ENCODE measurements at regions not wholly inside any gene's neighbourhood (a gene's known extent, or its start where the extent isn't known, plus 50 kb on each side); places are given as distances from the start of the nearest gene placed in this dataset.

DNA sequence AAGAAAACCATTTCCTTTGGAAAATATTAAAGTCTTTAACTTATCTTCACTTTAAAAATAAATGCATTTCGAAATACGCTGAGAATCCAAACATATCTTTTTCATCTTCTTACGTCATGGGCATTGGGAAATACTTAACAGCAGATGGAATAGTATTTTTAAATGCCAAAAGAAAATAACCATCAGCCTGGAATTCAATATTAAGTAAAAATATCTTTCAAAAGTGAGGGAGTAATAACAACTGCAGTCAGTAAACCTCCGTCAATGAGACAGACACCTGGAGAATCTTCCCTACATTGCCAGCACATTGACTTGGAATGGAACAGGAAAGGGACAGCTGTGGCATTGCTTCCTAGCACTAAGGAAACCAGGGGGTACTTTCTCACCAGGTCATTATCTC, 290.4 kb upstream of the TNP1 start:
- DNase-seq (ENCODE audit: low read depth in 1 of 2, low spot score in 1 of 2), result no peak

- DNase-seq (ENCODE audit: low read depth in 1 of 2, low spot score in 1 of 2), result no peak
Measured at GRCh38 chr2:217149087-217149660, 289.3 kb upstream of the TNP1 start.

- no peak for DNase-seq (ENCODE audit: low read depth in 1 of 2, low spot score in 1 of 2)
Measured at GRCh38 chr2:217147818-217148217, 288.0 kb upstream of the TNP1 start.

DNA sequence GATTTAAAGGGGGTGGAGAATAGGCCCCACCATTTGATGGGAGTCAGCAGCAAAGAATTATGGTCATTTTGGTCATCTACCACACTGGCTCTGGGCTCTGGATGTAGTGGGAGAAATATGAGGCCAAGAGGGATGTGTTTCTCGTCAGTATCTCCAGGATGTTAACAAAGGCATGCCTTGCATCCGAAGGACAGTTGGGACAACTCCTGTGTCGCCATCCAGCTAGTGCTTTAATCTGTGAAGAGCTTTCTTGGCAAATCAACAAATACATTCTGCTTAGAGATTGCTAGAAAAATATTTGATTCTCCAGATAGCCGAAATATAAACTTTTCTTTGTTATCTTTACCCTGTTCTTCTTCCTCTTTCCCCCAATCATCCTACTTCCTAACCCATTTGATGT, 287.1 kb upstream of the TNP1 start:
- no peak for DNase-seq (ENCODE audit: low read depth in 1 of 2, low spot score in 1 of 2)

- no peak for DNase-seq (ENCODE audit: low read depth in 1 of 2, low spot score in 1 of 2)
Measured at GRCh38 chr2:217142649-217143266, 282.9 kb upstream of the TNP1 start.

DNA sequence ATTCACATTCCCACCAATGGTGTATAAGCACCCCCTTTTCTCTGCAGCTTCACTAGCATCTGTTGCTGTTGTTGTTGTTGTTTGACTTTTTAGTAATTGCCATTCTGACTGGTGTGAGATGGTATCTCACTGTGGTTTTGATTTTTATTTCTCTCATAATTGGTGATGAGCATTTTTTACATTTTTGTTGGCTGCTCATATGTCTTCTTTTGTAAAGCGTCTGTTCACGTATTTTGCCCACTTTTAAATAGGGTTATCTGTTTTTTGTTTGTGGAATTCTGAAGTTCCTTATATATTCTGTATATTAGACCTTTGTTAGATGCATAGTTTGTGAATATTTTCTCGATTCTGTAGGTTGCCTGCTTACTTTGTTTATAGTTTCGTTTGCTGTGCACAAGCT, 278.4 kb upstream of the TNP1 start:
- DNase-seq (ENCODE audit: low read depth in 1 of 2, low spot score in 1 of 2), result no peak

- no peak for DNase-seq (ENCODE audit: low read depth in 1 of 2, low spot score in 1 of 2)
Measured at GRCh38 chr2:217127744-217128143, 267.9 kb upstream of the TNP1 start.

GRCh38 chr2:217125014-217125413, 265.1 kb upstream of the TNP1 start:
- DNase-seq (ENCODE audit: low read depth in 1 of 2, low spot score in 1 of 2), result no peak

GRCh38 chr2:217124050-217124449, 264.2 kb upstream of the TNP1 start:
- DNase-seq (ENCODE audit: low read depth in 1 of 2, low spot score in 1 of 2), result no peak

GRCh38 chr2:217121565-217121964, 261.7 kb upstream of the TNP1 start:
- no peak for DNase-seq (ENCODE audit: low read depth in 1 of 2, low spot score in 1 of 2)

- DNase-seq (ENCODE audit: low read depth in 1 of 2, low spot score in 1 of 2), result no peak
Measured at GRCh38 chr2:217120429-217120828, 260.6 kb upstream of the TNP1 start.

DNA sequence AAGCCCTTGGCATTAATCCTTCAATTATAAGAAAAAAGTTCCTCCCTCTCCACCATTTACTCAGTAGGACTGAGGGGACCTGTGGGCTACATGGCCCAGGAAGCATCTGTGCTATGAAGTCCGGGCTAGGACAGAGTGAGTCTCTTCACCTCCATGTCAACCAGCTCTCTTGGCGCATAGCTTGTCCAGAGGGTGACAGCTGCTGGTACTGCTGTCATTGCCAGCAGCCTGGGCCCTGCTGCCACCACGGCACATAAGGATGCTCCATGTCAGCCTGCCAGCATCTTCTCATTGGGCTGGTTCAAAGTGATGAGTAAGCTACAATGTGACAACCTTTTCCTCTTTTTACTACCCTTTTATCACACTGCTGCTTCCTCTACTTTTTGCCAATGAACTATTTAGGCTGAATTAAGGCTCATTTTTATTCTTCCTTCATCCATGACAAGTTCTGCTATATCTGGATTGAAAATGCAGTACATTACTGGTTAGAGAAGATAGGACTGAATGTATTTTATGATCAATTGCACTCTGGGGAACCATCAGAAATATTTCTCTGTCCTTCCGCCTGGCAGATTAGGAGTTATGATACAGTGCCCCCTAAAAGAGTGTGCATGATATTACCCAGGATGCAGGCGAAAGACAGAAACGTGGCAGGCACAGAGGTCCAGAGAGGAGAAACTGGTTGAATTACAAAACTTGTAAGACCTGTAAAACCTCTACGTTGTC, 258.9 kb upstream of the TNP1 start:
- DNase-seq (ENCODE audit: low read depth in 1 of 2, low spot score in 1 of 2), result no peak

DNA sequence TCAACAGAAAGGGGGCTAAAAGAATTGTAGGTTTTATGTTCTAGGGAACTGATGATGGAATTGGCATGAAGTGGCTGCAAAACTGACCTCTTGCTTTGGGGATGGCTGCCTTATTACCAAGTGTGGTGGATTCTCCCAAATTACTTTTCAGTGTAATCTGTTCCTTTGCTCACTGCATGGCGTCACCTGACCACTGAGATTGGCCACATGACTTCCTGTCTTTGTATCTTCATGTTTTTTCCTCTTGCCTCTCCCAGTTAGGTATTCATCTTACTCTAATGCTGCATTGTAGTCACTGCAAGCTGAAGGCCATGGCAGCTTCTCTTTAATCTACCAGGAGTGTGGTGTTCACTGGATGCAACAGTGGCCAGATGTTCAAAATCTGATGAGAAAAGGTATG, 257.7 kb upstream of the TNP1 start:
- DNase-seq (ENCODE audit: low read depth in 1 of 2, low spot score in 1 of 2), result no peak

- DNase-seq (ENCODE audit: low read depth in 1 of 2, low spot score in 1 of 2), result no peak
Measured at GRCh38 chr2:217116610-217117009, 256.7 kb upstream of the TNP1 start.

DNA sequence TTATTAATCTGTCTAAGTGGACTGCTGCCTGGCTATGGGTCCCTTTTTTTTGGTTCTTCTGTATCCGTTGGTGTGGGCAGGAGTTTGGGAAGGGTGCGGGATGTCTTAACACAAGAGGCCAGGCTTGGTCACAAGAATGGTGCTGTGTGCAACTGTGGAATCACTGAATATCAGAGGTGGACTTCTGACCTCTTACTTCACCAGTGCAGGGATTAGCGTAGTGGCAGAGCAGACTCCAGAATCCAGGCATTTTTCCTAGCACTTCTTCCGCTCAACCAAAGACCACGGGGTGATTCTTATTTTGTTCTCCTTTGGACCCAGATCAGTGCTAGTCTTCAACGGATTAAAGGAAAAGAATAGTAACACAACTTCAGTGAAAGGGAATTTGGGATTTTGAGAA, 254.3 kb upstream of the TNP1 start:
- DNase-seq (ENCODE audit: low read depth in 1 of 2, low spot score in 1 of 2), result no peak

- DNase-seq (ENCODE audit: low read depth in 1 of 2, low spot score in 1 of 2), result no peak
Measured at GRCh38 chr2:217113491-217113890, 253.6 kb upstream of the TNP1 start.

DNA sequence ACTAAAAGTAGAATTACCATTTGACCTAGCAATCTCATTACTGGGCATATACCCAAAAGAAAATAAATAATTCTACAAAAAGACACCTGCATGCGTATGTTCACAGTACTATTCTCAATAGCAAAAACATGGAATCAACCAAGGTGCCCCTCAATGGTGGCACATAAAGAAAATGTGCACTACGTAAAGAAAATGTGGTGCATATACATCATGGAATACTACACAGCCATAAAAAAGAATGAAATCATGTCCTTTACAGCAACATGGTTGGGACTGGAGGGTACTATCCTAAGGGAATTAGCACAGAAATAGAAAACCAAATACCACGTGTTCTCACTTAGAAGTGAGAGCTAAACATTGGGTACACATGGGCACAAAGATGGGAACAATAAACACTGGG, 250.7 kb upstream of the TNP1 start:
- DNase-seq (ENCODE audit: low read depth in 1 of 2, low spot score in 1 of 2), result no peak

DNA sequence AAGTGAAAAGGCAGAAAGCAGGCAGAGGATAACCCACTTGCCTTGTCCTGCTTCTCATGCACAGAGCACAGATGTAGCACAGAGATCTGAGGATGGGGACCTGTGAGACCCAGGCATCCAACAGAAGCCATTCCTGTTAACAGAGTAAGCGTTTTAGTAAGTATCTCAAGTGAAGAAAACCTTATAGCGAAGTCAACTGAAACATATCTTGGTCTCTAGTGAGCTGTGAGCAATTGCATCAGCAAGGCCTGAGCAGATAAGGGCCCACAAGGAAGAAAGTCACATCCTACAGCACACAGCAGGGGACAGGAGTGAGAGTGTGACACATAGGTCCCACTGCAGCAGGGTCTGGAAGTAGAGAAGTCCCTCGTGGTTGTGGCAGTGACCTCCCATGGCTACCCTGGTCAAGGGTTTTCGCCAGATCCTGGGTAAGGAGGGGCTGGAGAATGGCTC, 248.7 kb upstream of the TNP1 start:
- DNase-seq (ENCODE audit: low read depth in 1 of 2, low spot score in 1 of 2), result no peak

DNA sequence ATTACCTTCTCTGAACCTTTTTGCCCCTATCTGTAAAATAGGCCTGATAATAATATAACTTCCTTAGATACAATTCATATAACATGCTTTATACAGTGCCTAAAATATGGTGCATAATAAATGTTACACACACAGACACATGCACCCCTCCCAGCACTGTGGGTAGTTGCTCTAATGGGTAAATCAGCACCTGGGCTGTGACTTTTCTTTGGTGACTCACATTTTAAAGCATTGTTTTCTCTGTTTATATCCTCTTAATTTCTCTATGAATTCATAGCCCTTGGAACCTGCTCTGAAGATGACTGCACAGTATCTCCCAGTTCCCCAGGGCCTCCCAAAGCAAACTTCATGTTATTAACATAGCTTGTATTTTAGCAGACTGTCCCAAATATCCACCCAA, 248.2 kb upstream of the TNP1 start:
- DNase-seq (ENCODE audit: low read depth in 1 of 2, low spot score in 1 of 2), result no peak

DNA sequence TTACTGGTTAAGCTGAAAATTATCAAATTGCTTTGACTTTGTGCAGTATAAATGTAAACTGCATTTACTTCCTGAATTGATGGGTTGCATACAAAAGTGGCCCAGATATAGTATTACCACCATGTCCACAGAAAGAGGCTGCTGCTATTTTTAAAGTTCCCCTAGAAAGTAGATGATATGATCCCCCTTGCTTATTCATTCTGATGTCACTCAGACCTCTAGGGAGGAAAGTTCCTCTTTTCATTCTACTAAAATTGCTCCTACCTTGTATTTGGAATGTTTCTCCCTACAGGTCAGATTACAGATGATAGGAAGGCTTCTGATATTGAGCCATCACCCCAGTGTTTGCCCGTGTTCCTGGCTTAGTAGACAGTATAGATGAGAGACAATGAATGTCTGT, 247.6 kb upstream of the TNP1 start:
- no peak for DNase-seq (ENCODE audit: low read depth in 1 of 2, low spot score in 1 of 2)

DNA sequence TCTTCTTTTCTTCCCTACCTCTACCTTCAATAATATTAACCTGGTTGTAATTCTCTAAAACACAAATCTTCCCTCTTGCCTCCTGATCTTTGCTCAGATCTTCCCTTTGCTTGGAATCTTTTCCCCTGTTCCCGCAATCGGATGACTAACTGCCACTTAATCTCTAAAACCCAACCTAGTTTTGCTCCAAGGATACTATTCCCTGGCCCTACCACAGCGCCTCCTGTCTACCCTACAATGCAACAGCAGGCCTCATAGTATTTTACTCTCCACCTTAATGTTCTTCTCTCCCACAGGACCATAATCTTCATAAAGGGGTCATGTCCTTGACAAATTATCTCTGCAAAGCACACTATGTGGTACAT, 246.8 kb upstream of the TNP1 start:
- no peak for DNase-seq (ENCODE audit: low read depth in 1 of 2, low spot score in 1 of 2)

DNA sequence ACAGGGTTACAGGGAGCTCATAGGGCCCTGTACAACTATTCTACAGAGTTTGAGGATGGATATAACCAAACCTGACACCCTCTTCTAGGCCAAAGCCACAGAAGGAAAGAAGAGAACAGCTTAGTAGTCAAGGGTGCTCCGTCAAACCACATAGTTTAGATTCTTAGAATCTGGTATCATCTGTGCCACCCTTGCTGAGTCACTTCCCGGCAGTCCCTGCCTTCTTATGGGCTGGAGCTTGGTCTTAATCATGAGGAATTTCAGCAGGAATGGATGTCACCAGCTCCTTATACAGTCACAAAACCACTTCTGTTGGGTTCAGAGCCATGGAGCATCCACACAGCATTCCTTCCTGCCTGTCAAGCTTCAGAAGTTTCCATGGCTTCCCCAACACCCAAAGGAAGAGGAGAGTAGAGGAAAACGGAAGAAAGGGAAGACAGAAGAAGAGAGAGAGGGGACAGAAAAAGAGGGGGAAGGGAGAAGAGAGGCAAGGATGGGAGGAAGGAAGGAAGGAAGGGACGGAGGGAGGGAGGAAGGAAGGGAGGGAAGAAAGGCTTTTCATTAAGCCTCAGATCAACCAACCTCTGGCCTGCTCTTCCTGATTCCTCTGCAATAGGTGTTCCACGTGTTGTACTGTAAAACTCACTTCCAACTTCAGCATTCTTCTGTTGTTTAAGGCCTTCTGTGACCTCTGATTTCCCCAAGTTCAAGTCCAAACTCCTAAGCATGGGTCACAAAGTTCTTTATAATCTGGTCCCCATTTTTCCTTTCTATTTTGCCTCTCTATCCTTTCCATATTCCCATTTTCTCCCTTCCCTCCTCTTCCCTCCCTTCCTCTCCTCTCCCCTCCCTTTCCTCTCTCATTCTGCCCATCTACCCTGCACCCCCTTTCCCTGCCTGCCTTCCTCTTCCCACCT, 246.1 kb upstream of the TNP1 start:
- no peak for DNase-seq (ENCODE audit: low read depth in 1 of 2, low spot score in 1 of 2)

Data from activated T-helper 1 cell treated with anti-CD3 and anti-CD28 coated beads, Interleukin-2, amount 50 U/mL, for 16 hours (primary cell).